ENCODE measurements at regions not wholly inside any gene's neighbourhood (a gene's known extent, or its start where the extent isn't known, plus 50 kb on each side); places are given as distances from the start of the nearest gene placed in this dataset.

GRCh38 chr19:34832581-34833112 lies 59.6 kb upstream of the ZNF599 start:
- no peak for DNase-seq (ENCODE audit: low read depth, low spot score)
- in situ Hi-C loops (cut with HindIII; ENCODE audit: low pct_unique_long_range_greater_than_20kb, low sequenced_read_pairs), result no loop called here

DNA sequence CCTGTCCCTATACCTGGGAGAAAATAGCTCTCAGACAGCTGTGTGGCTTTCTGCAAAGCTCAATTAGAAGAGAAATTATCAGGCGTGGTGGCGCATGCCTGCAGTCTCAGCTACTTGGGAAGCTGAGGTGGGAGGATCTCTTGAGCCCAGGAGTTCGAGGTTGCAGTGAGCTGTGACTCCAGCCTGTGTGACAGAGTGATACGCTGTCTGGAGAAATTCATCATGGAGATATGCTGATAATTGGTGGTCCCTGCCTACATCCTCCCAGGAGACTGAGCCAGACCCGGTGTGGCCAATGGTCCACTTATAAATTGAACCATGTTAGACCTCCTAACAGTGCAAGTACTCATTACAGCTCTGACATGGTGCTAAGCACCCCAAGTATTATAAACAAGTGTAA lies 58.7 kb upstream of the ZNF599 start:
- DNase-seq (ENCODE audit: low read depth, low spot score), result no peak
- in situ Hi-C loops (cut with HindIII; ENCODE audit: low pct_unique_long_range_greater_than_20kb, low sequenced_read_pairs), result no loop called here

- DNase-seq (ENCODE audit: low read depth, low spot score), result no peak
- in situ Hi-C loops (cut with HindIII; ENCODE audit: low pct_unique_long_range_greater_than_20kb, low sequenced_read_pairs), result no loop called here
Measured at GRCh38 chr19:34828156-34828555, 55.1 kb upstream of the ZNF599 start.

- in situ Hi-C loops (cut with HindIII; ENCODE audit: low pct_unique_long_range_greater_than_20kb, low sequenced_read_pairs), result no loop called here
- no peak for DNase-seq (ENCODE audit: low read depth, low spot score)
Measured at GRCh38 chr19:34825212-34825611, 52.2 kb upstream of the ZNF599 start.

DNA sequence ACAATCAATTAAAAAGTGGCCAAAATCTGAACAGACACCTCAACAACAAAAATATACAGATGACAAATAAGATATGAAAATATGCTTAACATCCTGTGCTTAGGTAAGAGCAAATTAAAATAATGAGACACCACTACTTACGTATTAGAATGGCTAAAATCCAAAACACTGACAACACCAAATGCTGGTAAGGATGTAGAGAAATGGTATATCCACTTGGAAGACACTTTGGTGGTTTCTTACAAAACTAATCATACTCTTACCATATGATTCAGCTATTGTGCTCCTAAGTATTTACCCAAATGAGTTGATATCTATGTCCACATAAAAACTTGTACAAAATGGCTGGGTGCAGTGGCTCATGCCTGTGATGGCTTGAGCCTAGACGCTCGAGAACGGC lies 51.7 kb upstream of the ZNF599 start:
- no peak for DNase-seq (ENCODE audit: low read depth, low spot score)
- in situ Hi-C loops (cut with HindIII; ENCODE audit: low pct_unique_long_range_greater_than_20kb, low sequenced_read_pairs), result no loop called here
